Neural cell (in vitro differentiated cells): ENCODE measurements at regions not wholly inside any gene's neighbourhood (a gene's known extent, or its start where the extent isn't known, plus 50 kb on each side); places are given as distances from the start of the nearest gene placed in this dataset.

Experiments
- H2AFZ ChIP-seq: fragments of 200-600, 300-800 bp; sonication (generic), shearing (Covaris generic); 2 replicates; pipeline ENCODE4 v1.6.0; 2014; ENCODE audit warnings: low read depth, mild to moderate bottlenecking, antibody characterized with exemption, low read length, moderate library complexity
- H3F3A ChIP-seq: fragments of 200-600 bp; shearing (Covaris generic); 2 replicates; pipeline ENCODE4 v1.6.1; 2016; ENCODE audit warnings: mild to moderate bottlenecking, moderate library complexity, mixed read lengths, antibody characterized with exemption, low read length; ENCODE audit not compliant: insufficient read depth, poor library complexity, severe bottlenecking
- H3K27ac ChIP-seq: fragments of 200-600, 300-800 bp; sonication (generic), shearing (Covaris generic); 2 replicates; pipeline ENCODE4 v1.5.1; 2014; ENCODE audit warnings: mild to moderate bottlenecking, low read length, moderate library complexity
- H3K27me3 ChIP-seq: fragments of 300-800, 200-600 bp; sonication (generic), shearing (Covaris generic); 2 replicates; pipeline ENCODE4 v1.6.0; 2014; ENCODE audit warnings: mild to moderate bottlenecking, low read depth, low read length, moderate library complexity; ENCODE audit not compliant: insufficient read depth
- H3K36me3 ChIP-seq: fragments of 300-800, 200-600 bp; sonication (generic), shearing (Covaris generic); 2 replicates; pipeline ENCODE4 v1.5.1; 2014; ENCODE audit warnings: mild to moderate bottlenecking, antibody characterized with exemption, low read length, moderate library complexity; ENCODE audit not compliant: insufficient read depth
- H3K4me2 ChIP-seq: fragments of 300-800, 200-600 bp; sonication (generic), shearing (Covaris generic); 2 replicates; pipeline ENCODE4 v1.6.0; 2014; ENCODE audit warnings: mild to moderate bottlenecking, low read length
- H3K4me3 ChIP-seq: fragments of 300-800, 200-600 bp; sonication (generic), shearing (Covaris generic); 2 replicates; pipeline ENCODE4 v1.5.1; 2014; ENCODE audit warnings: mild to moderate bottlenecking, low read length, moderate library complexity
- H3K79me2 ChIP-seq: fragments of 200-600 bp; shearing (Covaris generic); replicated peaks from 2 replicates; pipeline ENCODE4 v1.6.0; 2014; ENCODE audit warnings: mild to moderate bottlenecking, low read length, moderate library complexity; ENCODE audit not compliant: insufficient read depth
- H3K9ac ChIP-seq: fragments of 300-800, 200-600 bp; sonication (generic), shearing (Covaris generic); 2 replicates; pipeline ENCODE4 v1.6.1; 2016; ENCODE audit warnings: mild to moderate bottlenecking, low read length, mixed read lengths
- H3K9me2 ChIP-seq: fragments of 200-600 bp; shearing (Covaris generic); 2 replicates; pipeline ENCODE4 v1.6.1; 2016; ENCODE audit warnings: mild to moderate bottlenecking, low read length, mixed read lengths; ENCODE audit not compliant: insufficient read depth
- H3K9me3 ChIP-seq: fragments of 200-600, 300-800 bp; sonication (generic), shearing (Covaris generic); 2 replicates; pipeline ENCODE4 v1.6.1; 2016; ENCODE audit warnings: mild to moderate bottlenecking, mixed run types, low read length, moderate library complexity, mixed read lengths
- H4K20me1 ChIP-seq: fragments of 200-600 bp; shearing (Covaris generic); 2 replicates; pipeline ENCODE4 v1.6.1; 2016; ENCODE audit warnings: mild to moderate bottlenecking, mixed run types; ENCODE audit not compliant: insufficient read depth
- CTCF ChIP-seq: fragments of 450-650 bp; IDR thresholded peaks from 2 replicates; pipeline ENCODE4 v1.5.1; 2014; ENCODE audit warnings: antibody characterized with exemption, mild to moderate bottlenecking, moderate library complexity; ENCODE audit not compliant: poor library complexity, severe bottlenecking
- EP300 ChIP-seq: fragments of 450-650 bp; conservative IDR thresholded peaks from 2 replicates; pipeline ENCODE4 v1.6.1; 2014; ENCODE audit warnings: antibody characterized with exemption, mild to moderate bottlenecking, moderate library complexity; ENCODE audit not compliant: poor library complexity, severe bottlenecking
- EZH2 ChIP-seq: fragments of 200-600, 300-800 bp; shearing (Covaris generic), sonication (generic); IDR thresholded peaks from 2 replicates; pipeline ENCODE4 v1.6.1; 2014; ENCODE audit warnings: antibody characterized with exemption, low read length, borderline replicate concordance, mild to moderate bottlenecking; ENCODE audit not compliant: insufficient read depth, poor library complexity, severe bottlenecking
- MXI1 ChIP-seq: fragments of 450-650 bp; conservative IDR thresholded peaks from 2 replicates; pipeline ENCODE4 v1.6.1; 2014; ENCODE audit warnings: antibody characterized with exemption, mild to moderate bottlenecking; ENCODE audit not compliant: poor library complexity, severe bottlenecking
- POLR2AphosphoS5 ChIP-seq: IDR thresholded peaks from 2 replicates; pipeline ENCODE4 v1.6.1; 2012
- RAD21 ChIP-seq: fragments of 450-650 bp; conservative IDR thresholded peaks from 2 replicates; pipeline ENCODE4 v1.6.1; 2014; ENCODE audit warnings: antibody characterized with exemption, mild to moderate bottlenecking, moderate library complexity
- REST ChIP-seq: IDR thresholded peaks from 2 replicates; pipeline ENCODE4 v1.6.1; 2012; ENCODE audit warnings: borderline replicate concordance
- SMC3 ChIP-seq: fragments of 450-650 bp; conservative IDR thresholded peaks from 2 replicates; pipeline ENCODE4 v1.6.1; 2014; ENCODE audit warnings: antibody characterized with exemption, mild to moderate bottlenecking, moderate library complexity; ENCODE audit not compliant: poor library complexity
- TAF1 ChIP-seq: IDR thresholded peaks from 2 replicates; pipeline ENCODE4 v1.6.1; 2012; ENCODE audit warnings: low read depth

- H3K79me2 ChIP-seq, result no peaks in the 10 kb centered on the region
- H3K9me3 ChIP-seq, result no peaks in the 10 kb centered on the region
- no peaks in the 10 kb centered on the region for H3K27me3 ChIP-seq
- no peak overlapping the region for H3K4me2 ChIP-seq
- no peak overlapping the region for H2AFZ ChIP-seq
- no peaks in the 10 kb centered on the region for H3F3A ChIP-seq
- no peaks in the 10 kb centered on the region for H4K20me1 ChIP-seq
- H3K36me3 ChIP-seq, result no peaks in the 10 kb centered on the region
- no peak overlapping the region for H3K4me3 ChIP-seq
- TF ChIP-seq POLR2AphosphoS5, result no peak
- TF ChIP-seq REST, result no peak
- no peak for TF ChIP-seq TAF1
- no peak for TF ChIP-seq SMC3
- TF ChIP-seq MXI1, result no peak
- TF ChIP-seq CTCF, result no peak
- no peak for TF ChIP-seq EZH2
- no peak for TF ChIP-seq EP300
- H3K9me2 ChIP-seq, result no peaks in the 10 kb centered on the region
- H3K9ac ChIP-seq, result no peak overlapping the region
- no peak overlapping the region for H3K27ac ChIP-seq
Observed at GRCh38 chr18:75864816-75865215, 437.3 kb upstream of the SMIM21 start.

- H3F3A ChIP-seq, result no peaks in the 10 kb centered on the region
- H3K9me3 ChIP-seq, result no peaks in the 10 kb centered on the region
- H4K20me1 ChIP-seq, result no peaks in the 10 kb centered on the region
- H3K27ac ChIP-seq, result no peak overlapping the region
- H3K9ac ChIP-seq, result no peak overlapping the region
- H2AFZ ChIP-seq, result no peak overlapping the region
- H3K9me2 ChIP-seq, result no peaks in the 10 kb centered on the region
- H3K36me3 ChIP-seq, result no peaks in the 10 kb centered on the region
- no peaks in the 10 kb centered on the region for H3K27me3 ChIP-seq
- no peaks in the 10 kb centered on the region for H3K79me2 ChIP-seq
- TF ChIP-seq CTCF (no peak), RAD21 (no peak), MXI1 (no peak), REST (no peak), POLR2AphosphoS5 (no peak), EZH2 (no peak), EP300 (no peak), SMC3 (no peak), TAF1 (no peak)
- no peak overlapping the region for H3K4me3 ChIP-seq
- no peak overlapping the region for H3K4me2 ChIP-seq
Observed at GRCh38 chr18:75863696-75864095, 436.2 kb upstream of the SMIM21 start.
